ENCODE measurements at regions not wholly inside any gene's neighbourhood (a gene's known extent, or its start where the extent isn't known, plus 50 kb on each side); places are given as distances from the start of the nearest gene placed in this dataset.

DNA sequence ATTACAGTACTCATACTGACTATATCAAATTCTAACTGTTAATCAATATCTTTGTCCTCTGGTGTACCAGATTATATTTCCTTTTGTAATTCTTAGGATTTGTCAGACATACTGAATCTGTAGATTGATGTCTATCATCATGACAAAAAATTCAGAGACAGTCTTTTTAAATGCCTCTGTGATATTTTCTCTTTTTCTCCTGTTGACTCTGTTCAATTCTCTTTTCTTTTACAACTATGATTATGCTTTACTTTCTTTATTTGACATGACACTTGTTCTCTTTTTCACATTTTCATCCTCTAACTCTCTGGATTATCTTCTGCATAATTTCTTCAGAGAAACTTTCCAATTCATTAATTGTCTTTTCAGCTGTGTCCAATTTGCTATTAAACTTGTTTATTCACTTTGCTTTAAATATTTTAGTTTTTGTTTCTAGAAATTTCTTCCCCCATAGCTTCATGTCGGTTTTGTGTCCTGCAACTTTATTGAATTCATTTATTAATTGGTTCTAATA lies 153.6 kb downstream of the PFKFB3 start:
- H3K4me3 ChIP-seq (ENCODE audit: low read length), result no peak overlapping the region
- no peak overlapping the region for H3K4ac ChIP-seq (ENCODE audit: low read depth, low read length)

GRCh38 chr10:6361869-6362268 lies 159.1 kb downstream of the PFKFB3 start:
- H2BK15ac ChIP-seq (replicated peaks; ENCODE audit: low read depth), result no peak overlapping the region
- H3K79me2 ChIP-seq (ENCODE audit: control insufficient read depth, insufficient read depth, low read length), result no peaks in the 10 kb centered on the region
- no peak overlapping the region for H3K23ac ChIP-seq (ENCODE audit: low read length)
- H3K4ac ChIP-seq (ENCODE audit: low read depth, low read length), result no peak overlapping the region
- no peak overlapping the region for H3K56ac ChIP-seq (ENCODE audit: low read length)
- H2BK120ac ChIP-seq (ENCODE audit: low read depth, low read length), result no peak overlapping the region
- no peak overlapping the region for H3K4me3 ChIP-seq (ENCODE audit: low read length)
- no peak overlapping the region for H3K27ac ChIP-seq (ENCODE audit: low read depth, low read length)
- H3K9ac ChIP-seq (ENCODE audit: low read length), result no peak overlapping the region
- no peak overlapping the region for H3K18ac ChIP-seq (ENCODE audit: low read length)
- no peak for DNase-seq
- no peaks in the 10 kb centered on the region for H3K4me1 ChIP-seq (ENCODE audit: control insufficient read depth, low read depth, low read length)
- no peak overlapping the region for H3K4me2 ChIP-seq (ENCODE audit: low read length)
- H3K36me3 ChIP-seq (ENCODE audit: control insufficient read depth, insufficient read depth, low read length), result no peaks in the 10 kb centered on the region
- no peak overlapping the region for H4K5ac ChIP-seq (ENCODE audit: low read length)
- H2AK5ac ChIP-seq (ENCODE audit: low read length), result no peak overlapping the region
- H3K79me1 ChIP-seq (ENCODE audit: low read length), result no peaks in the 10 kb centered on the region
- H2BK5ac ChIP-seq (ENCODE audit: low read length), result no peak overlapping the region
- no CpG with 5 or more reads among the region's 3 CpGs for WGBS (ENCODE audit: extremely low coverage, insufficient coverage, low lambda C conversion rate)
- H3K27me3 ChIP-seq (ENCODE audit: insufficient read depth, low read length, poor library complexity), result no peaks in the 10 kb centered on the region
- no peak overlapping the region for H4K8ac ChIP-seq (ENCODE audit: low read depth, low read length)

More for the DNA sequence above, 153.6 kb downstream of the PFKFB3 start:
- no peak for DNase-seq
- no peak overlapping the region for H4K5ac ChIP-seq (ENCODE audit: low read length)
- no peaks in the 10 kb centered on the region for H3K79me2 ChIP-seq (ENCODE audit: control insufficient read depth, insufficient read depth, low read length)
- H3K4me2 ChIP-seq (ENCODE audit: low read length), result no peak overlapping the region
- H4K8ac ChIP-seq (ENCODE audit: low read depth, low read length), result no peak overlapping the region
- no CpG with 5 or more reads among the region's 1 CpG for WGBS (ENCODE audit: extremely low coverage, insufficient coverage, low lambda C conversion rate)
- H3K36me3 ChIP-seq (ENCODE audit: control insufficient read depth, insufficient read depth, low read length), result no peaks in the 10 kb centered on the region
- H2BK120ac ChIP-seq (ENCODE audit: low read depth, low read length), result no peak overlapping the region
- H3K4me1 ChIP-seq (ENCODE audit: control insufficient read depth, low read depth, low read length), result no peaks in the 10 kb centered on the region
- no peak overlapping the region for H3K18ac ChIP-seq (ENCODE audit: low read length)
- H3K27me3 ChIP-seq (ENCODE audit: insufficient read depth, low read length, poor library complexity), result no peaks in the 10 kb centered on the region
- H2BK15ac ChIP-seq (replicated peaks; ENCODE audit: low read depth), result no peak overlapping the region
- H2BK5ac ChIP-seq (ENCODE audit: low read length), result no peak overlapping the region
- H2AK5ac ChIP-seq (ENCODE audit: low read length), result no peak overlapping the region
- no peak overlapping the region for H3K23ac ChIP-seq (ENCODE audit: low read length)
- H3K79me1 ChIP-seq (ENCODE audit: low read length), result no peaks in the 10 kb centered on the region
- no peak overlapping the region for H3K27ac ChIP-seq (ENCODE audit: low read depth, low read length)
- no peak overlapping the region for H3K56ac ChIP-seq (ENCODE audit: low read length)
- no peak overlapping the region for H3K9ac ChIP-seq (ENCODE audit: low read length)

DNA sequence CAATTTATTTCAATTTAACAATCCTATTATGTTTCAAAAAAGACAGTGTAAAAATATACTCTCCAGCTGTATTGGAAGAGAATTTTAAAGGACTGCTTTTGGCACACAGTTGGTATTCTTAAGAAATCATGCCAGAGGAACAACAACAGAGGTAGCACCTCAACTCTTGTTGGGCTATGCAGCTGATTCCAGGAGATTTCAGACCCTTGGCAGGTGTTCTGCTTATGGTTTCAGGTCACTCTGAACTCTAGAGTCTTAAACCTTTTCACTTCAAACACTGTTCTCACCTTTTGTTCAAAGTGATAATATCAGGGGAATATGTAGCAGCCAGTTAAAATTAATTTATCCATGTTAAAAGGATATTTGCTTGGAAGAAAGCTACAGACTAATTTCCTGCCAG lies 160.1 kb downstream of the PFKFB3 start:
- no peak overlapping the region for H3K4me2 ChIP-seq (ENCODE audit: low read length)
- H3K79me1 ChIP-seq (ENCODE audit: low read length), result no peaks in the 10 kb centered on the region
- H3K18ac ChIP-seq (ENCODE audit: low read length), result no peak overlapping the region
- no peak overlapping the region for H3K56ac ChIP-seq (ENCODE audit: low read length)
- H2BK120ac ChIP-seq (ENCODE audit: low read depth, low read length), result no peak overlapping the region
- no peak overlapping the region for H2AK5ac ChIP-seq (ENCODE audit: low read length)
- H3K4me3 ChIP-seq (ENCODE audit: low read length), result no peak overlapping the region
- H3K27ac ChIP-seq (ENCODE audit: low read depth, low read length), result no peak overlapping the region
- no peaks in the 10 kb centered on the region for H3K27me3 ChIP-seq (ENCODE audit: insufficient read depth, low read length, poor library complexity)
- no peaks in the 10 kb centered on the region for H3K79me2 ChIP-seq (ENCODE audit: control insufficient read depth, insufficient read depth, low read length)
- no peaks in the 10 kb centered on the region for H3K36me3 ChIP-seq (ENCODE audit: control insufficient read depth, insufficient read depth, low read length)
- no peak overlapping the region for H3K9ac ChIP-seq (ENCODE audit: low read length)
- H2BK15ac ChIP-seq (replicated peaks; ENCODE audit: low read depth), result no peak overlapping the region
- H2BK5ac ChIP-seq (ENCODE audit: low read length), result no peak overlapping the region
- no peak overlapping the region for H3K23ac ChIP-seq (ENCODE audit: low read length)
- H4K8ac ChIP-seq (ENCODE audit: low read depth, low read length), result no peak overlapping the region
- no peak overlapping the region for H4K5ac ChIP-seq (ENCODE audit: low read length)
- no peak overlapping the region for H3K4ac ChIP-seq (ENCODE audit: low read depth, low read length)
- DNase-seq, result no peak
- no peaks in the 10 kb centered on the region for H3K4me1 ChIP-seq (ENCODE audit: control insufficient read depth, low read depth, low read length)

DNA sequence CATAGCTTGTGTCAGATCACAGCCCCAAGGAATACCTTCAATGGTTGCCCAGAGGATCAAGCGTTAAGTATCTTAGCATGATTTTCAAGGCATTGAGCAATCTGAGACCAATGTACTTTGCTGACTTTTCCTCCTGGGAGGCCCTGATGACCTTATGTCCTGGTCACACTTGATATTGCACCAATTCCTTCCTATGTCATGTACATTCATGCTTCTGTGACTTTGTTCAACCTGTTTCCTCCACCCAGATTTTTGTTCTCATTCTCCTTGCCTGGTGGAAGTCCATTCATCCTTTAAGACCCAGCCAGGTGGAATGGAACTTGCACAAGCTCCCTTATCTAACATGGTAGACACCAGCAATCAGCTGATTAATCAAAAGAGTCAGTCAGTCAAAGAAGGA lies 160.8 kb downstream of the PFKFB3 start:
- no peak overlapping the region for H3K18ac ChIP-seq (ENCODE audit: low read length)
- DNase-seq, result no peak
- no peaks in the 10 kb centered on the region for H3K27me3 ChIP-seq (ENCODE audit: insufficient read depth, low read length, poor library complexity)
- H3K79me2 ChIP-seq (ENCODE audit: control insufficient read depth, insufficient read depth, low read length), result no peaks in the 10 kb centered on the region
- no peak overlapping the region for H3K4ac ChIP-seq (ENCODE audit: low read depth, low read length)
- no CpG with 5 or more reads among the region's 1 CpG for WGBS (ENCODE audit: extremely low coverage, insufficient coverage, low lambda C conversion rate)
- no peak overlapping the region for H2BK15ac ChIP-seq (replicated peaks; ENCODE audit: low read depth)
- H3K56ac ChIP-seq (ENCODE audit: low read length), result no peak overlapping the region
- no peak overlapping the region for H2AK5ac ChIP-seq (ENCODE audit: low read length)
- no peak overlapping the region for H2BK5ac ChIP-seq (ENCODE audit: low read length)
- H3K4me2 ChIP-seq (ENCODE audit: low read length), result no peak overlapping the region
- H4K5ac ChIP-seq (ENCODE audit: low read length), result no peak overlapping the region
- no peak overlapping the region for H4K8ac ChIP-seq (ENCODE audit: low read depth, low read length)
- no peak overlapping the region for H3K27ac ChIP-seq (ENCODE audit: low read depth, low read length)
- H3K23ac ChIP-seq (ENCODE audit: low read length), result no peak overlapping the region
- no peak overlapping the region for H3K9ac ChIP-seq (ENCODE audit: low read length)
- no peaks in the 10 kb centered on the region for H3K79me1 ChIP-seq (ENCODE audit: low read length)
- H3K36me3 ChIP-seq (ENCODE audit: control insufficient read depth, insufficient read depth, low read length), result no peaks in the 10 kb centered on the region
- H3K4me3 ChIP-seq (ENCODE audit: low read length), result no peak overlapping the region
- H2BK120ac ChIP-seq (ENCODE audit: low read depth, low read length), result no peak overlapping the region
- H3K4me1 ChIP-seq (ENCODE audit: control insufficient read depth, low read depth, low read length), result no peaks in the 10 kb centered on the region

- no peak for DNase-seq
- Histone ChIP-seq H2BK15ac (replicated peaks; ENCODE audit: low read depth) (no peak overlapping the region), H2AK5ac (ENCODE audit: low read length) (no peak overlapping the region)
These were observed 161.6 kb downstream of the PFKFB3 start for GRCh38 chr10:6364283-6364682.

DNA sequence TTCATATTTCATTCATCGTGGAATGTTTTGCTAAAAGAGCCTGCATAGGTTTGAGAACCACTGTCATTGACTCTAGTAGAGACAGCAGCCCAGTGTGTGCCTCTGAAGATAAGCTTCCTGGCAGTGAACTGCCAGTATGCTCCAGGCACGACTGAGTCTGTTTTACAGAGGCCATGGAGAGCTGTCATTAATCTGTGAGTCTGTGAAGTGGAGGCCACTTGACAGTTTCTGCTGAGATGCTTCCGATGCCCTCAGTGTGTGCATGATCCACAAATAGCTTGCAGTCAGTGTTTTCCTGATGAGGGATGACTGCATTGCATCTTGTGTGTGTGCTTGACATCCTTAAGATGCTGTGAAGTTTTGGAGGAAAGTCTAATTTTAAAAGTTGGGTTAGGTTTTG lies 162.2 kb downstream of the PFKFB3 start:
- Histone ChIP-seq H3K4me2 (ENCODE audit: low read length) (no peak overlapping the region), H3K27ac (ENCODE audit: low read depth, low read length) (no peak overlapping the region), H3K4me1 (ENCODE audit: control insufficient read depth, low read depth, low read length) (no peaks in the 10 kb centered on the region), H3K4ac (ENCODE audit: low read depth, low read length) (no peak overlapping the region), H4K8ac (ENCODE audit: low read depth, low read length) (no peak overlapping the region), H3K4me3 (ENCODE audit: low read length) (no peak overlapping the region), H4K5ac (ENCODE audit: low read length) (no peak overlapping the region), H3K36me3 (ENCODE audit: control insufficient read depth, insufficient read depth, low read length) (no peaks in the 10 kb centered on the region), H3K79me1 (ENCODE audit: low read length) (no peaks in the 10 kb centered on the region), H2BK15ac (replicated peaks; ENCODE audit: low read depth) (no peak overlapping the region), H3K56ac (ENCODE audit: low read length) (no peak overlapping the region), H3K9ac (ENCODE audit: low read length) (no peak overlapping the region), H3K79me2 (ENCODE audit: control insufficient read depth, insufficient read depth, low read length) (no peaks in the 10 kb centered on the region), H3K23ac (ENCODE audit: low read length) (no peak overlapping the region), H3K18ac (ENCODE audit: low read length) (no peak overlapping the region), H2BK5ac (ENCODE audit: low read length) (no peak overlapping the region), H2BK120ac (ENCODE audit: low read depth, low read length) (no peak overlapping the region), H3K27me3 (ENCODE audit: insufficient read depth, low read length, poor library complexity) (no peaks in the 10 kb centered on the region), H2AK5ac (ENCODE audit: low read length) (no peak overlapping the region)
- no CpG with 5 or more reads among the region's 3 CpGs for WGBS (ENCODE audit: extremely low coverage, insufficient coverage, low lambda C conversion rate)
- peak; percentile 15 for DNase-seq

More at GRCh38 chr10:6364283-6364682, 161.6 kb downstream of the PFKFB3 start:
- no peak overlapping the region for H3K18ac ChIP-seq (ENCODE audit: low read length)
- H3K4me2 ChIP-seq (ENCODE audit: low read length), result no peak overlapping the region
- no peak overlapping the region for H4K8ac ChIP-seq (ENCODE audit: low read depth, low read length)
- no peak overlapping the region for H3K4me3 ChIP-seq (ENCODE audit: low read length)
- H3K27ac ChIP-seq (ENCODE audit: low read depth, low read length), result no peak overlapping the region
- H4K5ac ChIP-seq (ENCODE audit: low read length), result no peak overlapping the region
- no peaks in the 10 kb centered on the region for H3K27me3 ChIP-seq (ENCODE audit: insufficient read depth, low read length, poor library complexity)
- H3K36me3 ChIP-seq (ENCODE audit: control insufficient read depth, insufficient read depth, low read length), result no peaks in the 10 kb centered on the region
- WGBS (ENCODE audit: extremely low coverage, insufficient coverage, low lambda C conversion rate), result no CpG with 5 or more reads among the region's 2 CpGs
- no peak overlapping the region for H2BK5ac ChIP-seq (ENCODE audit: low read length)
- no peaks in the 10 kb centered on the region for H3K79me2 ChIP-seq (ENCODE audit: control insufficient read depth, insufficient read depth, low read length)
- no peak overlapping the region for H3K56ac ChIP-seq (ENCODE audit: low read length)
- no peak overlapping the region for H3K4ac ChIP-seq (ENCODE audit: low read depth, low read length)
- H3K23ac ChIP-seq (ENCODE audit: low read length), result no peak overlapping the region
- H3K4me1 ChIP-seq (ENCODE audit: control insufficient read depth, low read depth, low read length), result no peaks in the 10 kb centered on the region
- H3K9ac ChIP-seq (ENCODE audit: low read length), result no peak overlapping the region
- no peak overlapping the region for H2BK120ac ChIP-seq (ENCODE audit: low read depth, low read length)
- no peaks in the 10 kb centered on the region for H3K79me1 ChIP-seq (ENCODE audit: low read length)

Data from mesendoderm (in vitro differentiated cells).